Activated T-cell treated with anti-CD3 and anti-CD28 coated beads, Interleukin-2, amount 50 U/mL, for 24 hours (primary cell): ENCODE measurements at regions not wholly inside any gene's neighbourhood (a gene's known extent, or its start where the extent isn't known, plus 50 kb on each side); places are given as distances from the start of the nearest gene placed in this dataset.

Experiments
- DNase-seq: peaks from one replicate; pipeline ENCODE4 v3.0.0-alpha.2; 2020
- H3K27ac Mint-ChIP-seq: 2 replicates; pipeline ENCODE4 v1.8.0; 2020; ENCODE audit warnings: mild to moderate bottlenecking, mixed read lengths
- H3K27me3 Mint-ChIP-seq: 2 replicates; pipeline ENCODE4 v1.8.0; 2020; ENCODE audit warnings: mixed read lengths
- H3K36me3 Mint-ChIP-seq: 2 replicates; pipeline ENCODE4 v1.8.0; 2020; ENCODE audit warnings: low read depth, mixed read lengths
- H3K4me1 Mint-ChIP-seq: 2 replicates; pipeline ENCODE4 v1.8.0; 2020; ENCODE audit warnings: low read depth, mixed read lengths
- H3K4me3 Mint-ChIP-seq: 2 replicates; pipeline ENCODE4 v1.8.0; 2020; ENCODE audit warnings: mild to moderate bottlenecking, moderate library complexity, mixed read lengths
- H3K9me3 Mint-ChIP-seq: 2 replicates; pipeline ENCODE4 v1.8.0; 2020; ENCODE audit warnings: mixed read lengths

DNA sequence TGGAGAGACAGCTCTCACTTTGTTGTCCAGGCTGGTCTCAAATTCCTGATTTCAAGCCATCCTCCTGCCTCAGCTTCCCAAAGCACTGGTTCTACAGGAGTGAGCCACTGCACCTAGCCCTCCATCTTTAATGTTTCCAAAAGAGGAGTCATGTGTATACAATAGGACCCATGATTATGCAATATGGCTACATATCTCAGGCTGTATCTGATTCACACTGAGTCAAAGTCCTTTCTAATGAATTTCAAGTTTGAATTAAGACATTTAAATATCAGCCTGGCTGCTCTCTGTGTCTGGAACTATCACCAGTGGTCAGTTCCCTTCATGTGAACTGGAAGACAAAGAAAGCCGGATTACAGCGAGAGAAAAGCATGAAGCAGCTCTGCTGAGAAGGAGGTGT, 90.5 kb downstream of the MINAR1 start:
- no peak for DNase-seq
- no peak overlapping the region for H3K27ac Mint-ChIP-seq
- no peaks in the 10 kb centered on the region for H3K9me3 Mint-ChIP-seq
- H3K4me1 Mint-ChIP-seq = no peaks in the 10 kb centered on the region
- H3K27me3 Mint-ChIP-seq = peaks cover 11% of the 10 kb centered on the region
- no peaks in the 10 kb centered on the region for H3K36me3 Mint-ChIP-seq
- H3K4me3 Mint-ChIP-seq = no peak overlapping the region

GRCh38 chr15:79523266-79523665, 91.1 kb downstream of the MINAR1 start:
- peaks cover 12% of the 10 kb centered on the region for H3K27me3 Mint-ChIP-seq
- H3K4me3 Mint-ChIP-seq = no peak overlapping the region
- H3K9me3 Mint-ChIP-seq = no peaks in the 10 kb centered on the region
- no peak overlapping the region for H3K27ac Mint-ChIP-seq
- no peaks in the 10 kb centered on the region for H3K36me3 Mint-ChIP-seq
- DNase-seq = no peak
- no peaks in the 10 kb centered on the region for H3K4me1 Mint-ChIP-seq

DNA sequence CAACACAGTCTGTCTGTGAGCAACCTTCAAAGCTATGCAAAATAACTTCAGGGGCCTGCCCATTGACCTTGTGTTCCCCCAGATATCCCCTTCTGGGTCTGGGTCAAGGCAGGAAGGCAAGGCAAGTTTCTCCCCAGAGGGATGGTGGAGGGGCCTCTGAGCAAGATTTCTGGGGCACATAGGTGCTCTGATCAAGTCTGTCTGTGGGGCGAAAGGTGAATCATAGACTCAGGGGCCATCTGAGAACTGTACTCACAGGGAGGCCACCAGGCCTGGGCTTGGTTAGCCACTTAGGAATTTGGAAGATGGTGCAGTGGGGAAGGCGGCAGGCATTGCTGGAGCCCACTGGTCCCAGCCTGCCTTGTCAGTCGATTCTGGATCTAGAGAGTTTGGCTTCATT, 92.4 kb downstream of the MINAR1 start:
- peaks cover 14% of the 10 kb centered on the region for H3K27me3 Mint-ChIP-seq
- H3K9me3 Mint-ChIP-seq = no peaks in the 10 kb centered on the region
- H3K36me3 Mint-ChIP-seq = no peaks in the 10 kb centered on the region
- no peak overlapping the region for H3K4me3 Mint-ChIP-seq
- DNase-seq = no peak
- H3K27ac Mint-ChIP-seq = no peak overlapping the region
- H3K4me1 Mint-ChIP-seq = no peaks in the 10 kb centered on the region

DNA sequence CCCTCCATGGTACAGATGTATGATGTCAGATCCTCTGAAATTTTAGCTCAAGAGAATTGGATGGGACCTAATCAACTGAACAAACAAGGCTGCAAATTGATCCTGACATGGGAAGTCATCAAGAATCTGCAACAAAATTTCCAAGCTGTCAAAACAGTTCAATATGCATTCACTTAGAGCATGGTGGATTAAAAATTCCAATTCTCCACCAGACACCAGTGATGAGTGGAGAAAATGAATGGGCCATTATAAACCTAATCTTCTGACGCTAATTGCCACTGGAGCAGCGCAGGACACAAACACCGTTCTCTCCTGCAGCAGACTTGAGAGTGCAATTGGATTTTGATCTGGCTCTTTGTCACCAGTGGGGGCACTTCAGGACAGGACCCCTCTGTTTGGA, 94.2 kb downstream of the MINAR1 start:
- Mint-ChIP-seq H3K27me3 (peaks cover 26% of the 10 kb centered on the region), H3K9me3 (no peaks in the 10 kb centered on the region), H3K4me3 (no peak overlapping the region), H3K4me1 (no peaks in the 10 kb centered on the region), H3K27ac (no peak overlapping the region), H3K36me3 (no peaks in the 10 kb centered on the region)
- no peak for DNase-seq

GRCh38 chr15:79527821-79528220, 95.7 kb downstream of the MINAR1 start:
- Mint-ChIP-seq H3K4me3 (no peak overlapping the region), H3K27me3 (peaks cover 32% of the 10 kb centered on the region), H3K36me3 (no peaks in the 10 kb centered on the region), H3K4me1 (no peaks in the 10 kb centered on the region), H3K27ac (no peak overlapping the region), H3K9me3 (no peaks in the 10 kb centered on the region)
- DNase-seq = no peak

DNA sequence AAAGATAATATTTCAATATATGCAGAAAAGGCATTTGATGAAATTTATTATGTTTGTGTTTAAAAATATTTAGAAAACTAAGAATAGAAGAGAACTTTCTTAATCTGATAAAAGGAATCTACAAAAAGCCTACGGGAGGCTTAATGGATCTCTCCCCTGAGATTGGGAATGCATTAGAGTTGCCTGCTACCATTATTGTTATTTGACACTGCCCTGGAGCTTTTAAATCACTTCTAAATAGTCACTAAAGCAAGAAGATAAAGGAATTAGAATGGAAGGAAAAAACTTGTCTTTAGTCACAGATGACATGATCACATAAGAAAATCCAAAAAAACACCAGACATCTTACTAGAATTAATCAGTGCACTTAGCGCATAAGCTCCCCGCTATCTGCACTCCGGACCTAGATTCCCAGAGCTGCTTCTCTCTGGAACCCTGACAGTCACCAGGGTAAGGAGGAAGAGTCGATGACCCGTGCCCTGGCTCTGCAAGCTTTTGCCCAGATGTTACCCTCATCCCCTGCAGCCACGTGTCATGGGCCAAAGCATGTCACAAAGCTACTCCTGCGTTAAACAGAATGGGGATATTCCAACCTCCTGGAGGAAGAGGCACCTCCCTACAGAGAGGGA, 97.1 kb downstream of the MINAR1 start:
- no peak overlapping the region for H3K27ac Mint-ChIP-seq
- no peaks in the 10 kb centered on the region for H3K9me3 Mint-ChIP-seq
- H3K27me3 Mint-ChIP-seq = peaks cover 37% of the 10 kb centered on the region
- no peaks in the 10 kb centered on the region for H3K4me1 Mint-ChIP-seq
- no peaks in the 10 kb centered on the region for H3K36me3 Mint-ChIP-seq
- no peak for DNase-seq
- no peak overlapping the region for H3K4me3 Mint-ChIP-seq

- no peaks in the 10 kb centered on the region for H3K9me3 Mint-ChIP-seq
- peaks cover 26% of the 10 kb centered on the region for H3K27me3 Mint-ChIP-seq
- no peak overlapping the region for H3K4me3 Mint-ChIP-seq
- DNase-seq = no peak
- H3K4me1 Mint-ChIP-seq = no peaks in the 10 kb centered on the region
- H3K27ac Mint-ChIP-seq = no peak overlapping the region
- H3K36me3 Mint-ChIP-seq = no peaks in the 10 kb centered on the region
Observed at GRCh38 chr15:79535536-79535935, 103.4 kb downstream of the MINAR1 start.

- Mint-ChIP-seq H3K4me1 (no peaks in the 10 kb centered on the region), H3K4me3 (no peak overlapping the region), H3K27ac (no peak overlapping the region), H3K9me3 (no peaks in the 10 kb centered on the region), H3K27me3 (peaks cover 10% of the 10 kb centered on the region), H3K36me3 (no peaks in the 10 kb centered on the region)
- DNase-seq = no peak
Observed at GRCh38 chr15:79538527-79538926, 106.4 kb downstream of the MINAR1 start.

- Mint-ChIP-seq H3K4me1 (no peaks in the 10 kb centered on the region), H3K27ac (no peak overlapping the region), H3K9me3 (no peaks in the 10 kb centered on the region), H3K27me3 (peaks cover 10% of the 10 kb centered on the region), H3K4me3 (no peak overlapping the region), H3K36me3 (no peaks in the 10 kb centered on the region)
- DNase-seq = no peak
Observed at GRCh38 chr15:79539401-79539800, 107.3 kb downstream of the MINAR1 start.

DNA sequence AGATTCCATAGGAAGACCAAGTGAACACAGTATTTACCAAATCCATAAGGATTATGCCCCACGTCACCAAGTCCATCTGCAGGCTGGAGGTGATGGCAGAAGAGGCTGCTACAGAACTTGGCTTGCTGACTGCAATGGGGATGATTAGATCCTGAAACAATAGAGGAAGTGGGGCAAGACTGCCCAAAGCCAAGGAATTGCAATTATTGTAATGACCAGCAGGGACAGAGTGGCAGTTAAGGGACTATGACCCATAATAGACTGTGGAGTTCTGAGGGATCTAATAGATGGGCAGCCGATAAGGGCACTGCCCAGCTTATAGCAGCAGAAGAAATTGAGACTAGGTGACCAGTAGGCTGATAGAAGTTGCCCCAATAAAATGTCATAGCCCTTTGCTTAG, 108.4 kb downstream of the MINAR1 start:
- H3K36me3 Mint-ChIP-seq = no peaks in the 10 kb centered on the region
- peaks cover 10% of the 10 kb centered on the region for H3K27me3 Mint-ChIP-seq
- no peak for DNase-seq
- H3K27ac Mint-ChIP-seq = no peak overlapping the region
- no peaks in the 10 kb centered on the region for H3K4me1 Mint-ChIP-seq
- H3K9me3 Mint-ChIP-seq = no peaks in the 10 kb centered on the region
- H3K4me3 Mint-ChIP-seq = no peak overlapping the region

DNA sequence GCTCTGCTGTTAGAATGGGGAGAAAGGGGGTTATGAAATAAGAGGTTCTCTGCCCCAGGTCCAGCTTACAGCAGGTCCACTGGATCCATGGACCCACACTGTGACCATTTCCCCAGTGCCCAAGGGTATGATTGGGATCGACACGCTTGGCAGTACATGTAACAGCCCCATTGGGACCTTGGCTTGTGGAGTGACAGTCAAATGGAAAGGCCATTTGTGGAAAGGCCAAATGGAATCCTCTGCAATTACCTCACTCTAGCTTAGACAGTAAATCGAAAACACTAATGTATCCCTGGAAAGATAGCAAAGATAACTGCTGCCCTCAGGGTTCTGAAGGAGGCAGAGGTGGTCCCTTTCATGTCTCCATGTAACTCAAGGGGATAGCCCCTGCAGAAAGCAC, 109.1 kb downstream of the MINAR1 start:
- H3K27me3 Mint-ChIP-seq = peaks cover 10% of the 10 kb centered on the region
- no peak overlapping the region for H3K27ac Mint-ChIP-seq
- DNase-seq = no peak
- H3K9me3 Mint-ChIP-seq = no peaks in the 10 kb centered on the region
- no peak overlapping the region for H3K4me3 Mint-ChIP-seq
- no peaks in the 10 kb centered on the region for H3K36me3 Mint-ChIP-seq
- H3K4me1 Mint-ChIP-seq = no peaks in the 10 kb centered on the region

DNA sequence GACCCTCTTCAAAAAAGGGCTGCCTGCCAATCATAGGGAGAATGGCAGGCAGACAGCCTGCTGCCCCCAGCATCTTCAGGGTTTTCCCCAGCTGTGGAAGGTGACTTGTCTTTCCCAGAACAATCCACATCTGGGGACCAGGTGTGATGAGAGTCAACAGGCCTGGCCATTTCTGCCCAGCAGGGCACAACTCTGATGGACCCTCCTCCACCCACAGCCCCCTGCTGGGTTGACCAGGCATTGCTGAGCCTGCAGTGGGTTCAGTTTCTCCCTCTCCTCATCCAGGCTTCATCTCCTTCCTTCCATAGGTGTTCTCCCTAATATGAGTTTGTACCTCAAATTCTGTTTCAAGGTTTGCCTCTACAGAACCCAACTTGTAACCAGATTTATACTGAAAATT, 111.0 kb downstream of the MINAR1 start:
- Mint-ChIP-seq H3K27me3 (peaks cover 7% of the 10 kb centered on the region), H3K36me3 (no peaks in the 10 kb centered on the region), H3K4me3 (no peak overlapping the region), H3K27ac (no peak overlapping the region), H3K9me3 (no peaks in the 10 kb centered on the region), H3K4me1 (no peaks in the 10 kb centered on the region)
- DNase-seq = no peak

GRCh38 chr15:79549196-79549595, 117.1 kb downstream of the MINAR1 start:
- DNase-seq = no peak
- H3K27me3 Mint-ChIP-seq = peaks cover 20% of the 10 kb centered on the region
- no peak overlapping the region for H3K4me3 Mint-ChIP-seq
- H3K9me3 Mint-ChIP-seq = no peaks in the 10 kb centered on the region
- H3K36me3 Mint-ChIP-seq = no peaks in the 10 kb centered on the region
- H3K4me1 Mint-ChIP-seq = no peaks in the 10 kb centered on the region
- no peak overlapping the region for H3K27ac Mint-ChIP-seq

DNA sequence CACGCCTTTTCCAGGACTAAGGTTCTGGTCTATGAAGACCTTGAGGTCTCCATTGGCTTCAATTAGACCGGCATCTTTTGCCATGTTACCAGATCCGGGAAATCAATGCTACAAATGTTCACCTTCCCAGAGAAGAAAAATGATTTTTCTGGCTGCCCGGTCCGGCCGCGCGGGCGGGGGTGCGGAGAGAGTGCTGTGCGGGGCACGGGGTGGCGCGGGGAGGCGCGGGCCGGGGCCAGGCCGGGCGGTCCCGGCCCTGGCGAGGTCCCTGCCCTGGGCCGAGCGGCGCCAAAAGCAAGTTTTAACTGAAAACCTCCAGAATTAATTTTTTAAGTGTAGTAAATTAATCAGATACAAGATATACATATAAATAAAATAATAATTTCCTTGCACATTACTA, 128.2 kb downstream of the MINAR1 start:
- H3K4me3 Mint-ChIP-seq = no peak overlapping the region
- H3K27ac Mint-ChIP-seq = no peak overlapping the region
- no peak for DNase-seq
- no peaks in the 10 kb centered on the region for H3K4me1 Mint-ChIP-seq
- no peaks in the 10 kb centered on the region for H3K36me3 Mint-ChIP-seq
- peaks cover 41% of the 10 kb centered on the region for H3K27me3 Mint-ChIP-seq
- peaks cover 5% of the 10 kb centered on the region for H3K9me3 Mint-ChIP-seq

GRCh38 chr15:79561982-79562381, 129.8 kb downstream of the MINAR1 start:
- H3K9me3 Mint-ChIP-seq = peaks cover 5% of the 10 kb centered on the region
- no peak overlapping the region for H3K4me3 Mint-ChIP-seq
- H3K4me1 Mint-ChIP-seq = no peaks in the 10 kb centered on the region
- H3K36me3 Mint-ChIP-seq = no peaks in the 10 kb centered on the region
- H3K27ac Mint-ChIP-seq = no peak overlapping the region
- peaks cover 41% of the 10 kb centered on the region for H3K27me3 Mint-ChIP-seq
- no peak for DNase-seq

- Mint-ChIP-seq H3K27ac (no peak overlapping the region), H3K4me3 (no peak overlapping the region), H3K4me1 (no peaks in the 10 kb centered on the region), H3K9me3 (peaks cover 5% of the 10 kb centered on the region), H3K36me3 (no peaks in the 10 kb centered on the region), H3K27me3 (peaks cover 41% of the 10 kb centered on the region)
- no peak for DNase-seq
Observed at GRCh38 chr15:79562403-79562815, 130.3 kb downstream of the MINAR1 start.
